IMR-90 (cell line): ENCODE measurements at regions not wholly inside any gene's neighbourhood (a gene's known extent, or its start where the extent isn't known, plus 50 kb on each side); places are given as distances from the start of the nearest gene placed in this dataset.

ENCODE experiments used
- ATAC-seq: fragments of 200-7000 bp; cut with Tn5 transposase; 2 replicates; pipeline ENCODE4 v1.9.1; 2020; ENCODE audit warnings: low read depth, mild to moderate bottlenecking, moderate library complexity
- BruUV-seq: library from RNA; stranded (reverse); fragments of 400-500 nt; replicated peaks from 2 replicates; lab custom pipeline; 2021; lab: Mats Ljungman, UMichigan
- CTCF ChIA-PET: fragments of 300-600 bp; formaldehyde crosslinking; extraction: SDS; loops from one replicate; lab custom pipeline; 2021; ENCODE audit warnings: antibody characterized with exemption; lab: Yijun Ruan, JAX
- POLR2A ChIA-PET: fragments of 300-600 bp; sonication (Branson Sonifier 250); formaldehyde crosslinking; loops from one replicate; lab custom pipeline; 2022; ENCODE audit warnings: antibody characterized with exemption; ENCODE audit not compliant: unreplicated experiment; lab: Charles Lee
- DNase-seq: peaks from one replicate; pipeline ENCODE4 v3.0.0; 2013
- H2AFZ ChIP-seq: replicated peaks from 2 replicates; pipeline ENCODE3; 2013; ENCODE audit warnings: low read length, mild to moderate bottlenecking; ENCODE audit not compliant: poor library complexity
- H2AK5ac ChIP-seq: 2 replicates; pipeline ENCODE4 v1.6.1; 2013; ENCODE audit warnings: low read depth, low read length, inconsistent platforms
- H2AK9ac ChIP-seq: replicated peaks from 2 replicates; pipeline ENCODE3; 2013; ENCODE audit warnings: mild to moderate bottlenecking, low read depth, low read length, moderate library complexity; ENCODE audit not compliant: poor library complexity
- H2BK120ac ChIP-seq: 2 replicates; pipeline ENCODE4 v1.6.1; 2013; ENCODE audit warnings: low read depth, low read length, inconsistent platforms
- H2BK15ac ChIP-seq: 3 replicates; pipeline ENCODE4 v1.6.1; 2013; ENCODE audit warnings: low read depth, low read length, inconsistent platforms
- H2BK20ac ChIP-seq: 2 replicates; pipeline ENCODE4 v1.6.1; 2013; ENCODE audit warnings: low read depth, mild to moderate bottlenecking, inconsistent platforms, low read length, moderate library complexity
- H2BK5ac ChIP-seq: 2 replicates; pipeline ENCODE4 v1.6.1; 2013; ENCODE audit warnings: mild to moderate bottlenecking, low read depth, low read length, inconsistent platforms; ENCODE audit not compliant: poor library complexity, severe bottlenecking
- H3K14ac ChIP-seq: replicated peaks from 2 replicates; pipeline ENCODE4 v1.6.1; 2013; ENCODE audit warnings: low read depth, low read length, inconsistent platforms
- H3K18ac ChIP-seq: 2 replicates; pipeline ENCODE4 v1.6.1; 2013; ENCODE audit warnings: low read depth, low read length, control low read depth
- H3K23ac ChIP-seq: 2 replicates; pipeline ENCODE4 v1.6.1; 2013; ENCODE audit warnings: low read depth, low read length, inconsistent platforms
- H3K27ac ChIP-seq: 2 replicates; pipeline ENCODE4 v1.5.1; 2013; ENCODE audit warnings: mild to moderate bottlenecking, control low read depth, low read length; ENCODE audit not compliant: insufficient read depth
- H3K27me3 ChIP-seq: 2 replicates; pipeline ENCODE4 v1.6.1; 2013; ENCODE audit warnings: low read length; ENCODE audit not compliant: control insufficient read depth, insufficient read depth
- H3K36me3 ChIP-seq: 2 replicates; pipeline ENCODE4 v1.6.1; 2013; ENCODE audit warnings: low read length, mixed read lengths; ENCODE audit not compliant: control insufficient read depth, insufficient read depth
- H3K4ac ChIP-seq: 2 replicates; pipeline ENCODE4 v1.6.1; 2013; ENCODE audit warnings: low read depth, low read length, inconsistent platforms
- H3K4me1 ChIP-seq: 2 replicates; pipeline ENCODE4 v1.6.1; 2013; ENCODE audit warnings: low read length, mixed read lengths; ENCODE audit not compliant: control insufficient read depth, insufficient read depth
- H3K4me2 ChIP-seq: 2 replicates; pipeline ENCODE4 v1.6.1; 2013; ENCODE audit warnings: low read depth, mild to moderate bottlenecking, control low read depth, low read length, moderate library complexity
- H3K4me3 ChIP-seq: 2 replicates; pipeline ENCODE4 v1.5.1; 2013; ENCODE audit warnings: low read depth, mild to moderate bottlenecking, control low read depth, low read length, moderate library complexity; ENCODE audit not compliant: insufficient read depth
- H3K56ac ChIP-seq: 2 replicates; pipeline ENCODE4 v1.6.1; 2013; ENCODE audit warnings: low read length, inconsistent platforms; ENCODE audit not compliant: insufficient read depth; ENCODE audit errors: extremely low read depth
- H3K79me1 ChIP-seq, 2 experiments: 2 replicates each; pipeline ENCODE4 v1.6.1; 2013; ENCODE audit warnings: low read length in 2 of 2, inconsistent platforms in 1 of 2, low read depth in 1 of 2
- H3K9ac ChIP-seq: 2 replicates; pipeline ENCODE4 v1.6.1; 2013; ENCODE audit warnings: low read depth, low read length, control low read depth
- H3K9me1 ChIP-seq: 2 replicates; pipeline ENCODE4 v1.6.1; 2013; ENCODE audit warnings: low read length, inconsistent platforms; ENCODE audit not compliant: insufficient read depth
- H3K9me3 ChIP-seq: 2 replicates; pipeline ENCODE4 v1.6.1; 2013; ENCODE audit warnings: low read length; ENCODE audit not compliant: control insufficient read depth, insufficient read depth
- H4K20me1 ChIP-seq: 2 replicates; pipeline ENCODE4 v1.6.1; 2013; ENCODE audit warnings: low read length, inconsistent platforms; ENCODE audit not compliant: insufficient read depth
- H4K5ac ChIP-seq: 2 replicates; pipeline ENCODE4 v1.6.1; 2013; ENCODE audit warnings: mild to moderate bottlenecking, low read depth, low read length, control low read depth
- H4K8ac ChIP-seq, 2 experiments: 2 replicates each; pipeline ENCODE4 v1.6.1; 2013; ENCODE audit warnings: low read depth in 2 of 2, low read length in 2 of 2, control low read depth in 1 of 2, inconsistent platforms in 1 of 2
- H4K91ac ChIP-seq: 2 replicates; pipeline ENCODE4 v1.6.1; 2013; ENCODE audit warnings: low read depth, low read length, inconsistent platforms; ENCODE audit not compliant: insufficient read depth
- BHLHE40 ChIP-seq: fragments of 150-350 bp; IDR thresholded peaks from 2 replicates; pipeline ENCODE4 v1.6.1; 2016; ENCODE audit warnings: mild to moderate bottlenecking, low read depth, low read length
- CEBPB ChIP-seq: IDR thresholded peaks from 2 replicates; pipeline ENCODE4 v1.6.1; 2012; ENCODE audit warnings: low read depth, low read length, improper control_type of control experiment
- CHD1 ChIP-seq: IDR thresholded peaks from 2 replicates; pipeline ENCODE4 v1.6.1; 2012; ENCODE audit warnings: low read depth, low read length, improper control_type of control experiment
- CTCF ChIP-seq: conservative IDR thresholded peaks from 2 replicates; pipeline ENCODE4 v1.5.1; 2012; ENCODE audit warnings: mild to moderate bottlenecking, low read depth, low read length, improper control_type of control experiment
- ELK1 ChIP-seq: fragments of 150-350 bp; IDR thresholded peaks from 2 replicates; pipeline ENCODE4 v1.6.1; 2016; ENCODE audit warnings: low read depth, mild to moderate bottlenecking, low read length, moderate library complexity, borderline replicate concordance
- FOS ChIP-seq: fragments of 150-350 bp; IDR thresholded peaks from 2 replicates; pipeline ENCODE4 v1.6.1; 2016; ENCODE audit warnings: low read depth, low read length
- MAFK ChIP-seq: IDR thresholded peaks from 2 replicates; pipeline ENCODE4 v1.6.1; 2012; ENCODE audit warnings: low read depth, low read length, improper control_type of control experiment
- MAZ ChIP-seq: IDR thresholded peaks from 2 replicates; pipeline ENCODE4 v1.6.1; 2012; ENCODE audit warnings: low read depth, mild to moderate bottlenecking, low read length, improper control_type of control experiment, moderate library complexity, borderline replicate concordance
- MXI1 ChIP-seq: IDR thresholded peaks from 2 replicates; pipeline ENCODE4 v1.6.1; 2012; ENCODE audit warnings: low read depth, mild to moderate bottlenecking, low read length, moderate library complexity, borderline replicate concordance
- NFE2L2 ChIP-seq: fragments of 150-350 bp; IDR thresholded peaks from 2 replicates; pipeline ENCODE4 v1.6.1; 2016; ENCODE audit warnings: low read depth, mild to moderate bottlenecking, low read length
- POLR2A ChIP-seq: IDR thresholded peaks from 2 replicates; pipeline ENCODE4 v1.6.1; 2012; ENCODE audit warnings: mild to moderate bottlenecking, low read depth, low read length
- RAD21 ChIP-seq: IDR thresholded peaks from 2 replicates; pipeline ENCODE4 v1.6.1; 2012; ENCODE audit warnings: low read length, improper control_type of control experiment
- RCOR1 ChIP-seq: IDR thresholded peaks from 2 replicates; pipeline ENCODE4 v1.6.1; 2012; ENCODE audit warnings: mild to moderate bottlenecking, low read length, improper control_type of control experiment; ENCODE audit not compliant: insufficient replicate concordance
- RFX5 ChIP-seq: IDR thresholded peaks from 2 replicates; pipeline ENCODE4 v1.8.0; 2012; ENCODE audit warnings: low read depth, mild to moderate bottlenecking, low read length, moderate library complexity
- SMC3 ChIP-seq: fragments of 150-350 bp; IDR thresholded peaks from 2 replicates; pipeline ENCODE4 v1.6.1; 2016; ENCODE audit warnings: low read depth, mild to moderate bottlenecking, antibody characterized with exemption, low read length, moderate library complexity
- USF2 ChIP-seq: fragments of 150-350 bp; IDR thresholded peaks from 2 replicates; pipeline ENCODE4 v1.6.1; 2017; ENCODE audit warnings: mild to moderate bottlenecking, antibody characterized with exemption, low read length, low read depth
- WGBS, 2 experiments: methylation state at CpG; one replicate each; pipeline versions ENCODE4 v1.1.5 to v1.1.7; 2013; ENCODE audit warnings: missing lambda C conversion rate in 2 of 2; ENCODE audit not compliant: insufficient read length in 1 of 2; ENCODE audit errors: extremely low coverage in 2 of 2; 5-methylcytosine and 5-hydroxymethylcytosine counted together
- dilution Hi-C: fragments of 300-500 bp; cut with HindIII; formaldehyde crosslinking; loops from one replicate; pipeline ENCODE4 v1.14.3; 2018; ENCODE audit warnings: low sequenced_read_pairs; ENCODE audit not compliant: unreplicated experiment
- in situ Hi-C: fragments of 300-500 bp; cut with MboI; formaldehyde crosslinking; loops from 3 replicates; pipeline ENCODE4 v1.14.3; 2019; ENCODE audit warnings: low sequenced_read_pairs, inconsistent platforms, mixed read lengths
- intact Hi-C: fragments of 100-400 bp; cut with micrococcal nuclease; formaldehyde crosslinking; loops from 2 replicates; pipeline ENCODE4 v1.10.0; 2022

GRCh38 chr2:195494451-195494850 is 162.6 kb upstream of the SLC39A10 start:
- intact Hi-C loops (no loop called here), in situ Hi-C loops (no loop called here), dilution Hi-C loops (no loop called here)
- Histone ChIP-seq H3K36me3 (no peaks in the 10 kb centered on the region), H4K91ac (no peak overlapping the region), H3K18ac (no peak overlapping the region), H3K27me3 (no peaks in the 10 kb centered on the region), H3K4me1 (0 out of 2 replicates have a peak, but pooled peaks cover 2% of the 10 kb centered on the region), H3K9me3 (no peaks in the 10 kb centered on the region), H2AFZ (no peak overlapping the region), H4K5ac (no peak overlapping the region), H3K23ac (no peak overlapping the region), H3K4me2 (no peak overlapping the region), H2BK20ac (no peak overlapping the region), H2BK5ac (no peak overlapping the region), H3K27ac (no peak overlapping the region), H3K56ac (no peak overlapping the region), H4K20me1 (no peaks in the 10 kb centered on the region), H3K9me1 (no peaks in the 10 kb centered on the region), H2BK15ac (no peak overlapping the region), H2AK5ac (no peak overlapping the region), H2AK9ac (no peak overlapping the region), H4K8ac (no peak overlapping the region), H2BK120ac (no peak overlapping the region), H3K4ac (no peak overlapping the region), H3K14ac (no peak overlapping the region), H3K79me1 (no peaks in the 10 kb centered on the region), H3K4me3 (no peak overlapping the region), H3K9ac (no peak overlapping the region)
- ChIA-PET CTCF (no interaction called here), POLR2A (no interaction called here)
- TF ChIP-seq CEBPB, result no peak
- no peak for TF ChIP-seq CHD1
- TF ChIP-seq FOS, result no peak
- no peak for TF ChIP-seq RFX5
- TF ChIP-seq POLR2A, result no peak
- TF ChIP-seq BHLHE40, result no peak
- TF ChIP-seq SMC3, result no peak
- no peak for TF ChIP-seq CTCF
- TF ChIP-seq MAZ, result no peak
- TF ChIP-seq MXI1, result no peak
- TF ChIP-seq ELK1, result no peak
- no peak for TF ChIP-seq RCOR1
- no peak for TF ChIP-seq NFE2L2
- TF ChIP-seq RAD21, result no peak
- no peak for TF ChIP-seq USF2
- TF ChIP-seq MAFK, result no peak
- no TSS peak for BruUV-seq
- ATAC-seq (no peak), DNase-seq (no peak)
- WGBS, 2 experiments, result no CpG with 5 or more reads among the region's 2 CpGs
